ENCODE measurements at regions not wholly inside any gene's neighbourhood (a gene's known extent, or its start where the extent isn't known, plus 50 kb on each side); places are given as distances from the start of the nearest gene placed in this dataset.

- TF ChIP-seq ZNF609 (CRISPR knock-in tag; IDR thresholded peaks at IDR 0.05; ENCODE audit: borderline replicate concordance) (no peak), SP1 (IDR thresholded peaks at IDR 0.05) (no peak), SP1 (CRISPR knock-in tag; IDR thresholded peaks at IDR 0.05) (no peak), MYC (CRISPR knock-in tag; IDR thresholded peaks at IDR 0.05; ENCODE audit: borderline replicate concordance) (no peak), KDM1A (CRISPR knock-in tag; IDR thresholded peaks at IDR 0.05) (no peak), SIN3A (IDR thresholded peaks at IDR 0.05; ENCODE audit: borderline replicate concordance, low read depth, low read length) (no peak), ZNF839 (CRISPR knock-in tag; IDR thresholded peaks at IDR 0.05; ENCODE audit: borderline replicate concordance) (no peak), ZBTB33 (CRISPR knock-in tag; IDR thresholded peaks at IDR 0.05) (no peak), JUNB (CRISPR knock-in tag; IDR thresholded peaks at IDR 0.05; ENCODE audit: borderline replicate concordance) (no peak), POLR2A (IDR thresholded peaks at IDR 0.05; ENCODE audit: insufficient read depth in 1 of 2, low read depth in 2 of 2, low read length in 2 of 2) (no peak), RAD51 (IDR thresholded peaks at IDR 0.05; ENCODE audit: borderline replicate concordance) (no peak), ZNF331 (CRISPR knock-in tag; IDR thresholded peaks at IDR 0.05) (no peak), FOXP1 (IDR thresholded peaks at IDR 0.05) (no peak), FOXP1 (CRISPR knock-in tag; IDR thresholded peaks at IDR 0.05) (no peak), JUND (CRISPR knock-in tag; IDR thresholded peaks at IDR 0.05) (no peak)
Measured at GRCh38 chr1:14270821-14271220, 327.7 kb upstream of the KAZN start.
